ENCODE measurements at regions not wholly inside any gene's neighbourhood (a gene's known extent, or its start where the extent isn't known, plus 50 kb on each side); places are given as distances from the start of the nearest gene placed in this dataset.

DNA sequence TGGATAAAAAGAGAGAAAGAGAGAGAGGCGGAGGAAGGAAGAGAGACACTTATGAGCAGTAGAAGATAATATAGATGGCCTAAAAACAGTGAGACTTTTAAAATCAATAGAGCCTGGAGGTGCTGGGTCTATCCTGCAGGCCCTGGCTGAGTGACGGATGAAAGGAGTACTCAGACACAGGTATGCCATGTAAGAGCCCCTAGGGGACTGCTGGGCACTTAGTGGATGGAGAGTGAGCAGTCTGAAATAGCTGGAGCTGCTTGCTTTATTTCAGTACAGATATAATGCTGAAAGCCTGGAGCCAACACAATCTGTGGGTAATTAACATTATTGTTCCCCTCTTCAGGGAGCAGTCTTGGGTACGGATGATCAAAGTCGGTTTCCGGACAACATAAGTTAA lies 578.6 kb downstream of the SPOCK3 start:
- TF ChIP-seq CTCF (conservative IDR thresholded peaks at IDR 0.05; ENCODE audit: low read depth, low read length) (no peak), EZH2 (IDR thresholded peaks at IDR 0.05; ENCODE audit: borderline replicate concordance, low read depth, low read length, poor library complexity, severe bottlenecking) (no peak)
